HG02840 (cell line): ENCODE measurements at regions not wholly inside any gene's neighbourhood (a gene's known extent, or its start where the extent isn't known, plus 50 kb on each side); places are given as distances from the start of the nearest gene placed in this dataset.

Experiments
- ATAC-seq: cut with Tn5 transposase; IDR thresholded peaks from one replicate; pipeline ENCODE4 v1.9.1; 2021; ENCODE audit warnings: mild to moderate bottlenecking, moderate library complexity, moderate number of reproducible peaks; ENCODE audit not compliant: unreplicated experiment, low FRiP score

GRCh38 chr12:93170928-93171327 is 206.8 kb upstream of the NUDT4 start:
- no peak for ATAC-seq

- no peak for ATAC-seq
Measured at GRCh38 chr12:93173178-93173957, 204.4 kb upstream of the NUDT4 start.

GRCh38 chr12:93174048-93174447 is 203.7 kb upstream of the NUDT4 start:
- no peak for ATAC-seq

GRCh38 chr12:93174473-93174872 is 203.3 kb upstream of the NUDT4 start:
- no peak for ATAC-seq

GRCh38 chr12:93176165-93176564 is 201.6 kb upstream of the NUDT4 start:
- no peak for ATAC-seq

- no peak for ATAC-seq
Measured at GRCh38 chr12:93176610-93177126, 201.1 kb upstream of the NUDT4 start.

GRCh38 chr12:93177208-93178153 is 200.2 kb upstream of the NUDT4 start:
- ATAC-seq: no peak

GRCh38 chr12:93178154-93178878 is 199.4 kb upstream of the NUDT4 start:
- ATAC-seq: no peak

- no peak for ATAC-seq
Measured at GRCh38 chr12:93179792-93180191, 197.9 kb upstream of the NUDT4 start.

GRCh38 chr12:93180566-93180965 is 197.2 kb upstream of the NUDT4 start:
- no peak for ATAC-seq

- ATAC-seq: no peak
Measured at GRCh38 chr12:93181409-93181965, 196.2 kb upstream of the NUDT4 start.

GRCh38 chr12:93183940-93184671 is 193.6 kb upstream of the NUDT4 start:
- ATAC-seq: no peak

- no peak for ATAC-seq
Measured at GRCh38 chr12:93184672-93185368, 192.9 kb upstream of the NUDT4 start.

- ATAC-seq: no peak
Measured at GRCh38 chr12:93185369-93185741, 192.4 kb upstream of the NUDT4 start.

- ATAC-seq: no peak
Measured at GRCh38 chr12:93186131-93186530, 191.6 kb upstream of the NUDT4 start.

GRCh38 chr12:93186621-93187020 is 191.1 kb upstream of the NUDT4 start:
- no peak for ATAC-seq

GRCh38 chr12:93191423-93191822 is 186.3 kb upstream of the NUDT4 start:
- ATAC-seq: no peak

GRCh38 chr12:93191956-93192355 is 185.8 kb upstream of the NUDT4 start:
- ATAC-seq: no peak

GRCh38 chr12:93192878-93193277 is 184.8 kb upstream of the NUDT4 start:
- no peak for ATAC-seq
